H54 (cell line): ENCODE measurements at regions not wholly inside any gene's neighbourhood (a gene's known extent, or its start where the extent isn't known, plus 50 kb on each side); places are given as distances from the start of the nearest gene placed in this dataset.
"Not testable (repeated sequence)": the region's sequence is repeated elsewhere in the genome, so short reads cannot be mapped to it uniquely, and the experiment has no call there.

ENCODE experiments used
- DNase-seq: peaks from one replicate; pipeline ENCODE4 v3.0.0; 2011; ENCODE audit warnings: low spot score, mixed read lengths; ENCODE audit not compliant: insufficient read length
- FAIRE-seq: peaks from 3 replicates; lab custom pipeline; 2011; peaks lifted over from hg19 to GRCh38; lab: Jason Lieb, UNC
- POLR2A ChIP-seq: IDR thresholded peaks from 2 replicates; pipeline ENCODE4 v1.6.1; 2011; ENCODE audit warnings: low read depth, mild to moderate bottlenecking, low read length

- no peak for TF ChIP-seq POLR2A
- FAIRE-seq (no peak), DNase-seq (no peak)
Measured at GRCh38 chr1:14347186-14347585, 251.3 kb upstream of the KAZN start.

GRCh38 chr1:14347776-14348175 lies 250.7 kb upstream of the KAZN start:
- FAIRE-seq (no peak), DNase-seq (no peak)
- no peak for TF ChIP-seq POLR2A

GRCh38 chr1:14350197-14350596 lies 248.3 kb upstream of the KAZN start:
- TF ChIP-seq POLR2A: no peak
- no peak for DNase-seq
- no peak for FAIRE-seq

GRCh38 chr1:14352897-14353296 lies 245.6 kb upstream of the KAZN start:
- no peak for FAIRE-seq
- no peak for TF ChIP-seq POLR2A

GRCh38 chr1:14361005-14361404 lies 237.5 kb upstream of the KAZN start:
- DNase-seq, FAIRE-seq: not testable (repeated sequence)

More at GRCh38 chr1:14352897-14353296, 245.6 kb upstream of the KAZN start:
- DNase-seq: no peak

GRCh38 chr1:14362331-14362730 lies 236.2 kb upstream of the KAZN start:
- no peak for DNase-seq
- no peak for FAIRE-seq
- TF ChIP-seq POLR2A: no peak

GRCh38 chr1:14363036-14363590 lies 235.4 kb upstream of the KAZN start:
- no peak for TF ChIP-seq POLR2A
- no peak for FAIRE-seq
- no peak for DNase-seq

- FAIRE-seq (no peak), DNase-seq (no peak)
- TF ChIP-seq POLR2A: no peak
Measured at GRCh38 chr1:14363707-14364413, 234.6 kb upstream of the KAZN start.

GRCh38 chr1:14365301-14365988 lies 233.0 kb upstream of the KAZN start:
- no peak for DNase-seq
- FAIRE-seq: no peak
- no peak for TF ChIP-seq POLR2A

- FAIRE-seq: no peak
- no peak for TF ChIP-seq POLR2A
- DNase-seq: no peak
Measured at GRCh38 chr1:14366091-14367018, 232.1 kb upstream of the KAZN start.

GRCh38 chr1:14367451-14367850 lies 231.0 kb upstream of the KAZN start:
- DNase-seq: no peak
- TF ChIP-seq POLR2A: no peak
- no peak for FAIRE-seq

GRCh38 chr1:14369526-14370213 lies 228.8 kb upstream of the KAZN start:
- FAIRE-seq: no peak
- DNase-seq: no peak
- TF ChIP-seq POLR2A: no peak
